NCI-H82 treated with DMSO at 0.1 percent for 48 hours (cell line): ENCODE measurements at regions not wholly inside any gene's neighbourhood (a gene's known extent, or its start where the extent isn't known, plus 50 kb on each side); places are given as distances from the start of the nearest gene placed in this dataset.

ENCODE experiments used
- DNase-seq: peaks from one replicate; lab custom pipeline; 2025; ENCODE audit not compliant: unreplicated experiment; lab: John Stamatoyannopoulos, UW

DNA sequence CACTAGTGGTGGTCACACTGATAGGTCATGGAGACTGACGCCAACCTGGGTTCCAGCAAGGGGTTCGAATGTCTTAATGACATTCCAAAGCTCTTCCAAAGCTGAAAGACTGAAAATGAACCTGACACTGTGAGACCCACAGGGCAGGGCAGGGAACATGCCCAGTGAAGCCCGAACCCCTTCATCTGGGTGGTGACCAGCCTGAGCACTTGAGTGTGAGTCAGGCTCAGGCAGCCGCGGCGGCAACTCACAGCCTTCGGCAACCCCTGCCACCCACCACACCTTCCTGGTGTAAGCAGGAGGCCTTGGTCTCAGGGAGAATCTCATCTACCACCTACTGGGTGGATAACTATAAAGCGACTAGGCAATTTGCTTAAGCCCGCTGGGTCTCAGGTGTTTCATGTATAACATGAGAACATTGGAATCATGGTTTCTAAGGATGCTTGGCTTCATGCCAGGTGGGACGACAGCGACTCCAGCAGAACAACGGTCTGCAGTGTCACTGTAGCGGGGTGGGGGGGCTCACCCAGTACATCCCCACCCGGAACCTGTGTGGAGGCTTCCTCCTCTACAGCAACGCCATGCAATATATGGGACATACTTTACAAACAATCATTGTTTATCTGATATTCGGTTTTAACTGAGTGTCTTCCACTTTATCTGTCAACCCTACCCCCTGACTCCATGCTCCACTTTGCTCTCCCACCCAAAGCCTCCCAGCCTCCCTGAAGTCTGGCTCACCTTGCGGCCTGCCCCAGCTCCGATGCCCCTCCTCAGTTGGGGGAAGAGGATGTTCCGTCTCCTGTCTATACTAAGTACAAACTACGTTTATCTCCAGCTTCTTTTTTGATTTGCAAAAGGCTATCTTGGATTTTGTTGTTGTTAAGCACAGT lies 125.0 kb upstream of the MEF2A start:
- no peak for DNase-seq

DNA sequence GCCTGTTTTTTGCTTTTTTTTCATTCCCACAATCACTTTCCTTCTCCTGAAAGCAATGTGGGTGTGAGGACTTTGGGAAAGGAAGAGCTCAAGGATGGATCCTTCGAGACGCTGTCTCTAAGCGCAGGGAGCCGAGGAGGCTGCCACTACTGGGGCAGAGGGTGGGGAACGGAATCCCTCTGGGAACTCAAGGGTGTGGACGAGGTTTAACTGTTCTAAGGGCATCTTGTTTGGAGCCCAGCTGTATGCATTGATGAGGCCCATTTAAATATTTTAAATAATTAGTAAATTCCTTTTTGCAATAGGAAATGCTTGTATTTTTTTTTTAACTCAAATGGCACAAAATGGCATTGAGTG lies 124.4 kb upstream of the MEF2A start:
- DNase-seq = no peak

GRCh38 chr15:99441871-99442251 lies 123.9 kb upstream of the MEF2A start:
- no peak for DNase-seq

GRCh38 chr15:99442252-99442897 lies 123.4 kb upstream of the MEF2A start:
- DNase-seq = no peak

GRCh38 chr15:99443056-99443756 lies 122.6 kb upstream of the MEF2A start:
- DNase-seq = no peak

- DNase-seq = no peak
These were observed 121.9 kb upstream of the MEF2A start for GRCh38 chr15:99443768-99444446.

- DNase-seq = peak; percentile 12
These were observed 120.4 kb upstream of the MEF2A start for GRCh38 chr15:99445272-99445850.

DNA sequence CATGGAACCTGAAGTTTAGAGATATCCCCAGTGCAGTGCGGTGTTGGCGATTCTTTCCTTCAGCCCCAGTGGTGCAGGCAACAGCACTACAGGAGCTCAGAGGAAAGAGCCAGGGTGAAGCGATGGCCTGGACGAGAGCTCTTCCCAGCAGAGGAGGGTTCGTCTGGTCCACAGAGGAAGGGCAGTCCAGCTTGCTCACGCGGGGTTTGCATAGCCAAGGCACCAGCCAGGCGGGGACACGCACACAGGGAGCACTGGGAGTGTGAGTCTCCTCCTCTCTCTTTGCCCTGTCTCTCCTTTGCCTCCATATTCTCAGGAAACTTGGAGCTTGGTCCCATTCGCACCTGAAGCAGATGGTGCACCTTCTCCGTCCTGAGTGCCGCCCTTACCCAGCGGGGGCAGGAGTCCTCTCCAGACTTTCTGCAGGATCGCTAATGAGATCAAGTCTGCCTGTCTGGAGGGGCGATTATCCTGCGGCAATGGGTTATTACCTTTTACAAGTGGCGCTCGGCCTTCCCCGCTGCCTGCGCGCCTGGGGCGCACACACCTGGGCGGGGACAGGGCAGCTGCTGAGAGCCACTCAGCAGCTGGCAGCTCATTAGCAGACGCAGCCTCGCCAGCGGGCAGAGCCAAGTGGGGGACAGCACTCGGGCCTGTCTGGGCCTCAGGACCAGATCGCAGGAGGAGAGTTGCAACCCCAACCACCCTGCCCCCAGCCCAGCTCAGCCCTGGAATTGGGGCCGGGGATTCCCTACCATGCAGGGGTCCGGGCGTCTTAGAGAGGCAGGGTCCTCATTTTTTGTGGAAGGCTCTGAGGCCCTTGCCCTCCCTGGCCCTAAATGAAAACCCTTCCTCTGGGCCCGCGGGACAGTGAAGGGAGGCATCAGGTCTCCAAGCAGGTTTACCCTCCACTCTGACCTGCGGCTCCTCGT lies 119.0 kb upstream of the MEF2A start:
- DNase-seq = peak; percentile 73

GRCh38 chr15:99447497-99448371 lies 118.0 kb upstream of the MEF2A start:
- no peak for DNase-seq

DNA sequence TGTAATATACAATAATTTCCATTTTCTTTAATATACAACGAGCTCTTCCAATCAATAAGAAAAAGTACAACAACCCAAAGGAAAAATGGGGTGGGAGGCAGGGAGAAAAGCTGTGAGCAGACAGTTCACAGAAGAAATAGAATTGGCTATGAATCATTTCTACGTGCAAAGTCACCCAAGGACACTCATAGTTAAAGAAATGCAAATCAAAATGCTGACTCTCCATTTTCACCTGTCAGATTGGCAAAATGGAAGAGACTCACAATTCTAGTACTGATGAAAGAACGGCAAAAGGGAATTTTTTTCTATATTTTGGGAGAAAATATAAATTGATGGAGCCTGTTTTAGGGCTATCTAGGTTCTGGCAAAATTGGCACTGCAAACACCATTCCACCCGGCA lies 116.3 kb upstream of the MEF2A start:
- DNase-seq = no peak

DNA sequence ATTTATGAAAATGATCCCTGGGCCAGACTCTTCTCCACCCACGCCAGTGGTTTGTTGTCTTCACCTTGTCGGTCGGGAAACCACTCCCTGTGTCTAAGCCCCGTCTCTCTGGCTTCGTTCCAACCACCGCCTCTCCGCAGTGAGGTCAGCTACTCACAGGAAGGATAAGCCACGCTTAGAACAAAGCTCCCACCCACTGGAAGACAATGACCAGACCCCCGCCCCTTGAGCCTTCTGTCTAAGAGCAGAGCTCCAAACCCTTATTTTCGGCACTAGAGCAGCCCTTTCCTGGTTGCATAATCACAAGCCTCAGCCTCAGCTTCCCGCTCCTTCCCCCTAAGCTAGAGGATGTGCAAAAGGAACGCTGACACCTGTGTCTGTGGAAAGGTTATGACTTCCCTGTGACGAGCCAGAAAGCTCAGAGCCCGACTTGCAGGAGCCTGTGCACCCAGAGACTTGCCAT lies 114.9 kb upstream of the MEF2A start:
- no peak for DNase-seq

- DNase-seq = no peak
These were observed 114.3 kb upstream of the MEF2A start for GRCh38 chr15:99451484-99451883.

DNA sequence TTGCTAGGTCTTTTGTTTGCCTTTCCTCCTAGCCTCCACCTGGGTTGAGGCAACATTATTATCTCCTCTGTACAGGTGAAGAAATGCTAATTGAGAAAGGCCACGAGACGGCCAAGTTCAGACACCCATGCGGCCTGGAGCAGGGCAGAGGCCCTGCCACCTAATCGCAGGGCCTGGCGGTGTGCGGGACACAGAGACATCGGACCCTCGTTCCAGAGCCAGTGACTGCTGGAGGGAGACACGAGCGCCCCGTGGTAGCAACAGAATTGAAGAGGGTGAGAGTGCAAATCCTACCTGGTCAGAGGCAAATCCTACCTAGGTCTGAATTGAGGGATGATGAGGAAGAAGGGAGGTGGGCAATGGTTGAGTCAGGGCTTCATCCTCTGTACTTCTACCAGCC lies 113.8 kb upstream of the MEF2A start:
- no peak for DNase-seq

DNA sequence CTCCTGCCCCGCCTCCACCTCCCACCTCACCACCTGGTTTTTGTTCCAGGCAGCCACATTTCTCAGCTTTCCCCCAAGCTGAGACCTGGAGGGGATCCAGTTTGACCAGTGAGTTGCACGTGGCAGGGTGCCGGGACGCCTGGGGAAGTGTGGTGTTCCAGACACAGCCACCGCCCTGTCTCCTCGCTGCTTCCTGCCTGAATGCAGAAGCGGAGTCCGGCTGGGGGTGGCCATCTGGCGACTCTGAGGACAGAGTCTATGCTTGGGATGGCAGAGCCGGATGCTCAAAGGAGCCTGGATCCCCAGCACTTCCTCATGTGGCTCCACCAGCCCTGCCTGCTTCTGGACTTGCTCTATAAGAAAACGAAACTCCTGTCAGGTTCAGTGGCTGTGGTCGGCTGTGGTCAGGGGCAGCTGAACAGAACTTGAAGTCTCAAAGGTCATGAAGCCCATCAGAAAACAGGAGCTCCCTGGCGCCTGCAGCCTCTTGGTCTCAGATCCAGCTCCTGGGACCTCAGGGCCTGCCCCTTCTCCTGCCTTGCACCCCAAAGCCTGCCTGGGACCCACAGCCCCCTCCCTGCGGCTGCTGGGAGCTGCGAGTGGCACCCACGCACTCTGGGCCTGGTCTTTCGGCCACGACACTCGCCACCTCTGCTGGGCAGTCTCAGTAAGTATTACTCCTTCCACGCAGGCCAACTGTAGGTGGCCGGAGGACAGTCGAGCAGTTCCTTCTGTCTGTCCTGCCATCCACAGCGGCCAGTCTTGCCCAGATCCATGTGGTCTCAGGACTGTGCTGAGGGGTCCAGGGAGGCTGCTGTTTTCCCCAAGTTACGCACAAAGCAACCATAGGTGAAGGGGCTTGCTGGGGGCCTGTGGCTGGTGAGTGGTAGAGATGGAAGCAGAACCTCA lies 112.8 kb upstream of the MEF2A start:
- no peak for DNase-seq

- no peak for DNase-seq
These were observed 112.2 kb upstream of the MEF2A start for GRCh38 chr15:99453637-99454030.

DNA sequence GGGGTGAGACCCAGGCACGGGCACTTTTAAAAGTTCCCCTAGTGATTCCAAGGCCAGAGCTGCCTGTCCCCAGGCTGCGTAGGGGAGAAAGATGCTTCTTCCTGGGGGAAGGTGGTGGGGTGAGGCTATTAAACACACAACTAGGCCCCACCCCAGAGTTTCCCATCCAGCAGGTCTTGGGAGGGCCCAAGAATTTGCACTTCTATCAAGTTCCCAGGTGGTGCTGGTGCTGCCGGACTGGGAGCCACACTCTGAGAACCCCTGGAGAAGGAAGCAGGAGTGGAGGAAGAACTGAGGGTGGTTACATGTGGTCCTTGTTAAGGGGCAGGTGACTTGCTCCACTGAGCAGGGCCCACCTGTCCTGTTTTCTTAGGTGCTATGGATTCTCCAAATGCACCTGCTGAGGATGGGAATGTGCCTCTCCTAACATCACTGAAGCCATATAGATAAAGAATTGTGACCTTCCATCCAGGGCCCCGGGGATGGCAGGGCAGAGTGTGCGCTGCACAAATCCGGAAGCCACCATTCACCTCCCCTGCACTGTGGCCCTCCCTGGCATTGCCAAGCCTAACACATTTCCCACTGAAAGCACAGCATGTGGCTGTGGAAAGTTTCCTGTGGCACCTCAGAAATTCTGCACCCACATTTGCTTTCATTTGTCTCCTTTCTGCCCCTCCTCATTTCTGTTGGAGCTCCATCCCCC lies 111.5 kb upstream of the MEF2A start:
- no peak for DNase-seq
